K562 (cell line): ENCODE measurements at regions not wholly inside any gene's neighbourhood (a gene's known extent, or its start where the extent isn't known, plus 50 kb on each side); places are given as distances from the start of the nearest gene placed in this dataset.

Experiments used
- POLR2AphosphoS2 ChIP-seq: IDR thresholded peaks from 2 replicates; pipeline ENCODE4 v1.6.1; 2012; ENCODE audit warnings: low read length, improper control_type of control experiment
- TF ChIP-seq, protein P1 (sequence below), 3 experiments: IDR thresholded peaks in 2 of 3; conservative IDR thresholded peaks in 1 of 3; 2 replicates each; pipeline ENCODE4 v1.5.1; 2011 to 2012; ENCODE audit warnings: low read length in 3 of 3, mild to moderate bottlenecking in 3 of 3, control low read depth in 2 of 3, improper control_type of control experiment in 1 of 3, inconsistent platforms in 1 of 3, low read depth in 1 of 3, mixed read lengths in 1 of 3, moderate library complexity in 1 of 3; ENCODE audit not compliant: insufficient read depth in 2 of 3
- TF ChIP-seq, protein P2 (sequence below): fragments of 250-450 bp; sonication (Bioruptor Pico); IDR thresholded peaks from 2 replicates; pipeline ENCODE4 v1.4.0; 2020

DNA sequence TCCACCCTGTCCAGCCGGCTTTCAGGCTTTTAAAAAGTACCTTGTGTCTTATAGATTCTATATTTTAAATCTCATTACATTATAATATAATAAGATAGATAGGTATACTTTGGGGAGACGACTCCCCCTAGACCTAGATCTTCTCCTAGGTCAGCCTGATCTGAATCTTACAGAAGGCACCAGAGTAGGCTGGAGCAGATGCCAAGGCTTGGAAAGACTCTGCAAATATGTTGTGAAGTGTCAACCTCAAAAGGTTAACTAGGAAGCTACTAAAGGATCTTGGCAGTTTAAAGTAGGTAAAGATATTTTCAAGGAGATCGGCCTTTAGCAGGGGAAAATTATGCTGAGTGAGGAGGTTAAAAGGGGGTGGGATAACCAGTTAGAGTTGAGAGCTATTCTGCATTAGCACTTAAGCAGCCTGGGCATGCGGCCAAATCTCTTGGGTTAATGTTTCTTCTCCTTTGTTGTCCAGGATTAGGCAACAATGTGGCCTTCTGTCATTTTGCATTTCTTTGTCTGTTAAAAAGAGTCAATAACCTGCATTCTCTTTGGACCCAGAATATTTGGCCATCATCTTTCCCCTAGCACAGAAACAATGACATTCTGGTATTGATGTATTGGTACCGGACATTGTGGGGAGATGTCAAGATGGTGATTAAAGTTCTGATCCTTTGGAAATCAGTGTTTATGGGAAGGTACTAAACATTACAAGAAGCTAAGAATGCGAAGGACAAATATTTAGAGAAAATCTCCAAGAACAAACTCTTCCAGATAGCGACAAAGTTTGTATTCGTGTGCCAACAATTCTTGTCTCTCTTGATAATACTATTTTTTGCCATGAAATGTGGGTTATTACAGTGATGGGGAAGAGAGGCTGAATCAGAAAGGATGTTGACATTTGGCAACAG lies 51.2 kb upstream of the DHX40 start:
- TF ChIP-seq, protein P1, sequence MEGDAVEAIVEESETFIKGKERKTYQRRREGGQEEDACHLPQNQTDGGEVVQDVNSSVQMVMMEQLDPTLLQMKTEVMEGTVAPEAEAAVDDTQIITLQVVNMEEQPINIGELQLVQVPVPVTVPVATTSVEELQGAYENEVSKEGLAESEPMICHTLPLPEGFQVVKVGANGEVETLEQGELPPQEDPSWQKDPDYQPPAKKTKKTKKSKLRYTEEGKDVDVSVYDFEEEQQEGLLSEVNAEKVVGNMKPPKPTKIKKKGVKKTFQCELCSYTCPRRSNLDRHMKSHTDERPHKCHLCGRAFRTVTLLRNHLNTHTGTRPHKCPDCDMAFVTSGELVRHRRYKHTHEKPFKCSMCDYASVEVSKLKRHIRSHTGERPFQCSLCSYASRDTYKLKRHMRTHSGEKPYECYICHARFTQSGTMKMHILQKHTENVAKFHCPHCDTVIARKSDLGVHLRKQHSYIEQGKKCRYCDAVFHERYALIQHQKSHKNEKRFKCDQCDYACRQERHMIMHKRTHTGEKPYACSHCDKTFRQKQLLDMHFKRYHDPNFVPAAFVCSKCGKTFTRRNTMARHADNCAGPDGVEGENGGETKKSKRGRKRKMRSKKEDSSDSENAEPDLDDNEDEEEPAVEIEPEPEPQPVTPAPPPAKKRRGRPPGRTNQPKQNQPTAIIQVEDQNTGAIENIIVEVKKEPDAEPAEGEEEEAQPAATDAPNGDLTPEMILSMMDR (IDR thresholded peaks at IDR 0.05 in 2 of 3, conservative IDR thresholded peaks at IDR 0.05 in 1 of 3; ENCODE audit: insufficient read depth in 2 of 3, low read depth in 1 of 3, low read length in 3 of 3): no peak
- TF ChIP-seq POLR2AphosphoS2: no peak
- TF ChIP-seq, protein P2, sequence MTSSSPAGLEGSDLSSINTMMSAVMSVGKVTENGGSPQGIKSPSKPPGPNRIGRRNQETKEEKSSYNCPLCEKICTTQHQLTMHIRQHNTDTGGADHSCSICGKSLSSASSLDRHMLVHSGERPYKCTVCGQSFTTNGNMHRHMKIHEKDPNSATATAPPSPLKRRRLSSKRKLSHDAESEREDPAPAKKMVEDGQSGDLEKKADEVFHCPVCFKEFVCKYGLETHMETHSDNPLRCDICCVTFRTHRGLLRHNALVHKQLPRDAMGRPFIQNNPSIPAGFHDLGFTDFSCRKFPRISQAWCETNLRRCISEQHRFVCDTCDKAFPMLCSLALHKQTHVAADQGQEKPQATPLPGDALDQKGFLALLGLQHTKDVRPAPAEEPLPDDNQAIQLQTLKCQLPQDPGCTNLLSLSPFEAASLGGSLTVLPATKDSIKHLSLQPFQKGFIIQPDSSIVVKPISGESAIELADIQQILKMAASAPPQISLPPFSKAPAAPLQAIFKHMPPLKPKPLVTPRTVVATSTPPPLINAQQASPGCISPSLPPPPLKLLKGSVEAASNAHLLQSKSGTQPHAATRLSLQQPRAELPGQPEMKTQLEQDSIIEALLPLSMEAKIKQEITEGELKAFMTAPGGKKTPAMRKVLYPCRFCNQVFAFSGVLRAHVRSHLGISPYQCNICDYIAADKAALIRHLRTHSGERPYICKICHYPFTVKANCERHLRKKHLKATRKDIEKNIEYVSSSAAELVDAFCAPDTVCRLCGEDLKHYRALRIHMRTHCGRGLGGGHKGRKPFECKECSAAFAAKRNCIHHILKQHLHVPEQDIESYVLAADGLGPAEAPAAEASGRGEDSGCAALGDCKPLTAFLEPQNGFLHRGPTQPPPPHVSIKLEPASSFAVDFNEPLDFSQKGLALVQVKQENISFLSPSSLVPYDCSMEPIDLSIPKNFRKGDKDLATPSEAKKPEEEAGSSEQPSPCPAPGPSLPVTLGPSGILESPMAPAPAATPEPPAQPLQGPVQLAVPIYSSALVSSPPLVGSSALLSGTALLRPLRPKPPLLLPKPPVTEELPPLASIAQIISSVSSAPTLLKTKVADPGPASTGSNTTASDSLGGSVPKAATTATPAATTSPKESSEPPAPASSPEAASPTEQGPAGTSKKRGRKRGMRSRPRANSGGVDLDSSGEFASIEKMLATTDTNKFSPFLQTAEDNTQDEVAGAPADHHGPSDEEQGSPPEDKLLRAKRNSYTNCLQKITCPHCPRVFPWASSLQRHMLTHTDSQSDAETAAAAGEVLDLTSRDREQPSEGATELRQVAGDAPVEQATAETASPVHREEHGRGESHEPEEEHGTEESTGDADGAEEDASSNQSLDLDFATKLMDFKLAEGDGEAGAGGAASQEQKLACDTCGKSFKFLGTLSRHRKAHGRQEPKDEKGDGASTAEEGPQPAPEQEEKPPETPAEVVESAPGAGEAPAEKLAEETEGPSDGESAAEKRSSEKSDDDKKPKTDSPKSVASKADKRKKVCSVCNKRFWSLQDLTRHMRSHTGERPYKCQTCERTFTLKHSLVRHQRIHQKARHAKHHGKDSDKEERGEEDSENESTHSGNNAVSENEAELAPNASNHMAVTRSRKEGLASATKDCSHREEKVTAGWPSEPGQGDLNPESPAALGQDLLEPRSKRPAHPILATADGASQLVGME (CRISPR knock-in tag): no peak
